Psoas muscle (tissue), 7 donors: ENCODE measurements at regions not wholly inside any gene's neighbourhood (a gene's known extent, or its start where the extent isn't known, plus 50 kb on each side); places are given as distances from the start of the nearest gene placed in this dataset.

Experiments used
- ATAC-seq, 4 donors: fragments of 200-7000 bp; cut with Tn5 transposase; one replicate each; pipeline ENCODE4 v1.9.1; 2020; ENCODE audit warnings: moderate library complexity in 3 of 4, mild to moderate bottlenecking in 2 of 4
- DNase-seq, 2 donors: peaks; one replicate each; pipeline ENCODE4 v3.0.0-alpha.2; 2020
- H3K27ac ChIP-seq: fragments of 200-600 bp; one replicate; pipeline ENCODE4 v1.8.0; 2022
- H3K27me3 ChIP-seq, 3 donors: fragments of 200-600 bp in 1 of 3; one replicate each; pipeline versions ENCODE4 v1.6.1 to v1.8.0; 2013 to 2022; ENCODE audit warnings: low read length in 2 of 3, mild to moderate bottlenecking in 2 of 3, moderate library complexity in 1 of 3; ENCODE audit not compliant: insufficient read depth in 3 of 3
- H3K36me3 ChIP-seq, 2 donors: fragments of 200-600 bp in 1 of 2; one replicate each; pipeline versions ENCODE4 v1.6.1 to v1.8.0; 2013 to 2022; ENCODE audit warnings: low read depth in 1 of 2, mild to moderate bottlenecking in 1 of 2, moderate library complexity in 1 of 2; ENCODE audit not compliant: insufficient read depth in 1 of 2
- H3K4me1 ChIP-seq: fragments of 200-600 bp; one replicate; pipeline ENCODE4 v1.8.0; 2022
- H3K4me3 ChIP-seq: fragments of 200-600 bp; one replicate; pipeline ENCODE4 v1.8.0; 2022; ENCODE audit warnings: mild to moderate bottlenecking
- H3K9me3 ChIP-seq: fragments of 200-600 bp; one replicate; pipeline ENCODE4 v1.8.0; 2022
- CTCF ChIP-seq: fragments of 200-600 bp; IDR thresholded peaks from one replicate; pipeline ENCODE4 v1.8.0; 2022; ENCODE audit warnings: antibody characterized with exemption
- WGBS, 3 donors: extraction: QIAGEN DNeasy Blood & Tissue Kit; methylation state at CpG; one replicate each; pipeline versions ENCODE4 v1.1.6 to v1.1.7; 2013; 5-methylcytosine and 5-hydroxymethylcytosine counted together
- intact Hi-C, 2 donors: fragments of 100-400 bp; cut with DNase I; formaldehyde crosslinking; loops; one replicate each; pipeline versions ENCODE4 v1.11.0 to v1.14.2; 2022
- donor health status: healthy with polysubstance abuse.
- donor health status: DM: no; HTN: no; CAD: no; lungs with moderate emphysema.
- donor health status: Bipolar disorder and iron deficiency.
- donor health status: healthy.
- donor health status: DM: yes; HTN: yes; CAD: no.
- donor health status: DM: no; HTN: no; CAD: no.
- donor health status: DM: yes; HTN: yes; CAD: no.

- intact Hi-C loops = no loop called here
Measured at GRCh38 chr3:61454006-61454585, 107.3 kb upstream of the PTPRG start.

GRCh38 chr3:61454801-61455200 lies 106.6 kb upstream of the PTPRG start:
- TF ChIP-seq CTCF = no peak
- WGBS, 3 donors = 61 to 72% (median 68%) methylated on average over 2 of the region's 2 CpGs
- ATAC-seq (no peak), DNase-seq (no peak)
- Histone ChIP-seq H3K9me3 (no peaks in the 10 kb centered on the region), H3K27ac (no peak overlapping the region), H3K4me3 (no peak overlapping the region), H3K27me3 (no peaks in the 10 kb centered on the region), H3K36me3 (no peaks in the 10 kb centered on the region), H3K4me1 (no peaks in the 10 kb centered on the region)
- intact Hi-C loops = no loop called here

More at GRCh38 chr3:61454006-61454585, 107.3 kb upstream of the PTPRG start:
- Histone ChIP-seq H3K27ac (no peak overlapping the region), H3K4me1 (no peaks in the 10 kb centered on the region), H3K36me3 (no peaks in the 10 kb centered on the region), H3K4me3 (no peak overlapping the region), H3K9me3 (no peaks in the 10 kb centered on the region), H3K27me3 (no peaks in the 10 kb centered on the region)
- no peak for TF ChIP-seq CTCF
- 63 to 67% (median 63%) methylated on average over 6 of the region's 6 CpGs for WGBS, 3 donors
- no peak for ATAC-seq
- DNase-seq = no peak

DNA sequence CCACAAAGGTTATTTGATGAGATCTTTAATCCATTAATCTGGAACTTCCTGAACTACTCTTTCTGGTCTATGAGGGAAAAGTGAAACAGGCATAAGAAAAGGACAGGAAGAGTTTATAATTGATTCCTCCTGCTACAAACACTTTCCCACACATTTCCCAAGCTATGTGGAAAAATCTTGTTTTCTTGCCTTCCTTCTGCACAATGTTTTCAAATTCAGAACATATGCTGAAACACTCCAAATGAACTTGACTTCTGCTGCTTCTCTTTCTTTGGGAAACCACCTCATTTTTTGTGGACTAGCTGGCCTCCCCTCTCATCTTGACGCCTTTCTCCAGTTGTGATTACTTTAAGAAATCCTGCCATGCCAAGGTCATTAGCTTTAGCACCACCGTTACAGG lies 100.7 kb upstream of the PTPRG start:
- 53 to 73% (median 67%) methylated on average over 2 of the region's 2 CpGs for WGBS, 3 donors
- TF ChIP-seq CTCF = no peak
- DNase-seq = no peak

DNA sequence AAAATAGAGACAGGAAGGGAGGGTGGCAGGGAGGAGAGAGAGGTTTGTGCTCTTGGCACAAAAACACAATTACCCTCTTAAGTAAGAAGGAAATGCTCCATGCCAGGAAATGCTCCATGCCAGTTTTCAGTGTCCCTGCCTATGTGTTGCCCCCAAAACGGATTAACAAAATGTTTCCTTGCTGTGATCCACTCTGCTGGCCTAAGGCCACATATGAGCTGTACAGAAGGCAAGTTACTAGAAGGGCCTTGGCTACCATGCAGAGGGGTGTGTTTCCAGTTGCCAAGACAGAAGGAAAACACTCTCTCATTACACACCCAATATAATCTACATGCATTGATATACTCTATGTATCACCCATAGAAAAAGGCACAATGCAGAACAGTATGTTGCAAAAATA lies 98.2 kb upstream of the PTPRG start:
- Histone ChIP-seq H3K27ac (no peak overlapping the region), H3K4me1 (no peaks in the 10 kb centered on the region), H3K27me3 (no peaks in the 10 kb centered on the region), H3K4me3 (no peak overlapping the region), H3K36me3 (no peaks in the 10 kb centered on the region), H3K9me3 (no peaks in the 10 kb centered on the region)
- DNase-seq = no peak
- 0 to 10% (median 9%) methylated on average over 1 of the region's 1 CpG for WGBS, 3 donors
- no peak for TF ChIP-seq CTCF
- intact Hi-C loops = no loop called here
- no peak for ATAC-seq

More for the DNA sequence above, 100.7 kb upstream of the PTPRG start:
- H3K27ac ChIP-seq = no peak overlapping the region
- no peaks in the 10 kb centered on the region for H3K9me3 ChIP-seq
- no peak for ATAC-seq
- no peaks in the 10 kb centered on the region for H3K27me3 ChIP-seq
- intact Hi-C loops = no loop called here
- no peaks in the 10 kb centered on the region for H3K36me3 ChIP-seq
- no peak overlapping the region for H3K4me3 ChIP-seq
- no peaks in the 10 kb centered on the region for H3K4me1 ChIP-seq

GRCh38 chr3:61464518-61465140 lies 96.7 kb upstream of the PTPRG start:
- no peaks in the 10 kb centered on the region for H3K27me3 ChIP-seq
- H3K27ac ChIP-seq = no peak overlapping the region
- no peak for ATAC-seq
- no peaks in the 10 kb centered on the region for H3K9me3 ChIP-seq
- H3K4me3 ChIP-seq = no peak overlapping the region
- no peaks in the 10 kb centered on the region for H3K4me1 ChIP-seq
- no peak for TF ChIP-seq CTCF
- DNase-seq = no peak
- no peaks in the 10 kb centered on the region for H3K36me3 ChIP-seq
- 49 to 63% (median 60%) methylated on average over 9 of the region's 9 CpGs for WGBS, 3 donors
- intact Hi-C loops = no loop called here
